HG03025 (cell line): ENCODE measurements at regions not wholly inside any gene's neighbourhood (a gene's known extent, or its start where the extent isn't known, plus 50 kb on each side); places are given as distances from the start of the nearest gene placed in this dataset.

Experiments
- ATAC-seq: cut with Tn5 transposase; IDR thresholded peaks from one replicate; pipeline ENCODE4 v1.9.1; 2021; ENCODE audit warnings: mild to moderate bottlenecking, moderate library complexity; ENCODE audit not compliant: unreplicated experiment, low FRiP score

DNA sequence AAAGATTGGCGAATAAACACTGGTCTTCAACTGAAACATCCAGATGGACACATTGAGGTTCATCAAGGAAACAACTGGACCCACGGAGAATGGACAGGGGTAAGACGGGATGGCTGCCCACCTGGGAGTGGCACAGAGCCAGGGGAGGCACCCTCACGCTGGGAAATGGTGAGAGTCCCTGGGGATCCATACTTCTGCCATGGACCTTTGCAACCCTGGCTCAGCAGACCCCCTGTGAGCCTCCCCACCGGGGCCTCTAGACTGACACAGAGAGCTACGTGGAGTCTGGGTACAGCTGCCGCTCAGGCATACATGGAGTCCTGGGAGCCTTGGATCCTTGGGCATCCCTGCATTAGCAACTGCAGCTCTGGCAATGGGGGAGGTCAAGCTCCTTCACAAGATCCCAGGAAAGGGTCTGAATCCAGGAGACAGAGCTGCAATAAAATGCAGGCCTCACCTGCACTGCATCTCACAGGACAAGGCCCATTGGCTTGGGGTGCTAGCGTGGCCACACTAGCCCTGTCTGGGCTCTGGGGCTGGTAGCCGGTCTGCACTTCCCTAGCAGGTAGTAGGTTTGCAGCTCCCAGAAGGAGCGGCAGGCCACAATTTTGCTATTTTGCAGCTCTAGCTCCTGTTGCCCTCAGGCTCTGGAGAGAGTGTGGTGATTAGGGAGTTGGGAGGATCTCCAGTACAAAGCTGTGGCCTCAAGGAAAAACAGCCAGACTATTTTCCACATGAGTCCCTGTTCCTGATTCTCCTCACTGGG, 496.4 kb upstream of the LRRC4C start:
- ATAC-seq, result no peak

- ATAC-seq, result no peak
Measured at GRCh38 chr11:41963406-41963805, 504.0 kb upstream of the LRRC4C start.

DNA sequence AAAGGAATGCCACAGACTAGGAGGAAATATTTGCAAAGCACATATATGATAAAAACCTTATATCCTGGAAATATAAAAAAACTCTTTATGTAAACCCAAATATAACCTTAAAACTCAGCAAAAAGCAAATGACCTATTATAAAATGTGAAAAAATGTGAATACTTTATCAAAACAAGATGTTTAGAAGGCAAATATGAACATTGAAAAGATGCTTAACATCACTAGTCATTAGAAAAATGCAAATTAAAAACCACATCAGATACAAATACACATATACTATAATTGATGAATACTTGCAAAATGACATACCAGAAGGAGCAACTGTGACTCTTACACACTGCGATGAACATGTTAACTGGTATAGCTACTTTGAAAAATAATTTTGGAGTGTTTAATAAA, 511.2 kb upstream of the LRRC4C start:
- no peak for ATAC-seq

- ATAC-seq, result no peak
Measured at GRCh38 chr11:41971592-41971991, 512.1 kb upstream of the LRRC4C start.

DNA sequence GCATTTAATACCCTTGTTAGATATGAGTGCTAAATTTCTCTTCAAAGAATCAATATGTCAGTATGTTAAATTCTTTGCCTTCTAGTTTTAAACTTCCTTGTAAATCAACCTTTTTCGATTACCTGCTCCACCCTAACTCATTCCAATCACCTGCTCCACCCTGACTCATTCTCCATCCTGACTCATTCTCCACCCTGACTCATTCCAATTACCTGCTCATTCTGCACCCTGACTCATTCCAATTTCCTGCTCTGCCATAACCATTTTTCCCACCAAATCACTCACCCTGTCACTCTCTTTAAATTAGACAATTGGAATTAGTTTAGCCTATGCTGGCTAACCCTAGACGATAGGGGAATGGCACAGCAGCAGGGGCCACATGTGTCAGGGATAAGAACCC, 519.5 kb upstream of the LRRC4C start:
- no peak for ATAC-seq

DNA sequence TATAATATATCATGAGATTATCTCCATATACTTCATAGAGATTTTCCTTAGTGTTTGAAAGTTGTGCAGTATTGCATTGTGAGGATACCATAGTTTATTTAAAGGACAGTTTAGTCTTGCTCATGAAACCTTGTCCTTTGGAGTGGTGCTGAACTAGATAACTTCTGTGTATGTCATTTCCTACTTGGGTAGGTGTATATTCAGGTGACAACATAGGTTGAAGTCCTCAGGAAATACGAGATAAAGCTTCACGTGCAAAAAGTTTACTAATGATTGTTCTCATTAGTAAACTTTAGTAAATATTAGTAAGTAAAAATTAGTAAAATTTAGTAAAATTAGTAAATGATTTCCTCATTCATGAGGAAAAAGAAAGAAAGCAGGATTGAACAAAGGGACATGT, 521.3 kb upstream of the LRRC4C start:
- no peak for ATAC-seq

DNA sequence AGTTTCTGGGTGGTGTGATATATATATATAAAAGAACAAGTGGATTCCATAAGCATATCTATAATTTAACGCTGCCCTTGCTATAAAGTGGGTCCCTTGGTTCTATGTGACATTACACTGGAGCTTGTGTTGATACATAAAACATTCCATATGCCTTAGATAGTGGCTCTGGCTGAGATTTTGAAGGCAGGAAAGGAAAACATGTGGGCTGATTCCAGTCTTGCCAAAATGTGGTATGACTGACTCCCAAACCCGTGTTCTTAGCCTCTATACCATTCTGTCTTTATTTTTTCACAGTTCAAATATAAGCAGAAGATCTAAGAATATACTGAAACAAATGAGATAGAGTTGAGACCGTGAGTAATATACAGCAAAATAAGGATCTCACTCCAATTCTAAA, 522.8 kb upstream of the LRRC4C start:
- no peak for ATAC-seq

- no peak for ATAC-seq
Measured at GRCh38 chr11:41982975-41983374, 523.5 kb upstream of the LRRC4C start.

GRCh38 chr11:41983475-41983874, 524.0 kb upstream of the LRRC4C start:
- no peak for ATAC-seq

DNA sequence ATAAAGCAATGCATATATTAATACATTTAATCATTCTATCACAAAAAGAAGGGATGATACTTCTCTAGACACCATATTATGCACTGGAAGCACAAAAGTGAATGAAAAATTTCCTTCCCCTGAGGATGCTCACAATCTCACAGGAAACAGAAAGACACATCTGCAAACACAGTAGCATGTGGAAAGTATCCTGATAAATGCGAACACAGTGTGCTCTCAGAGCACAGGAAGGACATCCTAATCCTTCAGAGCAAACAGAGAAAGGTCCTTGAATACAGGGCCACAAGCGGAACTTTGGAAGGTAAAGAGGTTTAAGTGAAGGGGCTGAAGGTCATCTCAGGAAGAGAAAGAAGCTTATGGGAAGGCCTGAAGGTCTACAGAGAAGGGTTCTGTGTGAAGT, 524.6 kb upstream of the LRRC4C start:
- ATAC-seq, result no peak

DNA sequence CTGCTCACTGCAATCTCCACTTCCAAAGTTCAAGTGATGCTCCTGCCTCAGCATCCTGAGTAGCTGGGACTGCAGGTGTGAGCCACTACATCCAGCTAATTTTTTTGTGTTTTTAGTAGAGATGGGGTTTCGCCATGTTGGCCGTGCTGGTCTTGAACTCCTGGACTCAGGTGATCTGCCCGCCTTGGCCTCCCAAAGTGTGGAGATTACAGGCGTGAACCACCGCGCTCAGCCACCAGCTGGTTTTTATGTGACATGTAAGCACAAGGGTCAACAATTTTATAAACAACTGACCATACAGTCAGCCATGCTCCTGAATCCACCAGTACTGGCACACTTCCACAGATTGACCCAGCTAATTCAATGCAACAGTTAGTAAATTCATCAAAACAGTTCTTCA, 526.3 kb upstream of the LRRC4C start:
- no peak for ATAC-seq

GRCh38 chr11:41988951-41989572, 529.6 kb upstream of the LRRC4C start:
- ATAC-seq, result no peak

DNA sequence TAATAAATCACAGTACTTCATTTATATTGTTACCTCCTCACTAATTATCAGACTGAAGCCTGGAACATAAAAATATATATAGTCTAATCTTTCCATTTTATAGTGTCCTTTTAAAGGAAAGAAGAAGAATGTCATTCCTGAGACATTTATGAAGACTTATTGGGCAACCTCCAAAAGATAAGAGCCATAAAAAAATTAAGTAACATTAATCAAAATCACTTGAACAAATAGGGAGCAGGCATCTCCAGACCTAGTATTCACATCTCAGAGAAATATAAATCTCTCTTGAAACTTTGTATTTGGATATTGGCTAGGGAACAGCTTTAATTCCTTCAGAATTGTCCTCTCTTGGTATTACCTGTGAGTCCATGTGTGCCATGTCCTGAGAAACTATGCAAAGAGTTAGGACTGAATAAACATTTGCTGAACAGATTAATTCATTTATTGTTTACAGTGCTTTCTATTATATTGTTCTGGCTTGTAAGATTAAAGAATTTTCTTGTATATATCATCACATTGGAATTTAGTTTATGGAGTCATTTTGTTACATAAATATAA, 530.5 kb upstream of the LRRC4C start:
- no peak for ATAC-seq

GRCh38 chr11:41996533-41996932, 537.1 kb upstream of the LRRC4C start:
- no peak for ATAC-seq

GRCh38 chr11:41997844-41998401, 538.5 kb upstream of the LRRC4C start:
- no peak for ATAC-seq

- no peak for ATAC-seq
Measured at GRCh38 chr11:41999066-41999465, 539.6 kb upstream of the LRRC4C start.

DNA sequence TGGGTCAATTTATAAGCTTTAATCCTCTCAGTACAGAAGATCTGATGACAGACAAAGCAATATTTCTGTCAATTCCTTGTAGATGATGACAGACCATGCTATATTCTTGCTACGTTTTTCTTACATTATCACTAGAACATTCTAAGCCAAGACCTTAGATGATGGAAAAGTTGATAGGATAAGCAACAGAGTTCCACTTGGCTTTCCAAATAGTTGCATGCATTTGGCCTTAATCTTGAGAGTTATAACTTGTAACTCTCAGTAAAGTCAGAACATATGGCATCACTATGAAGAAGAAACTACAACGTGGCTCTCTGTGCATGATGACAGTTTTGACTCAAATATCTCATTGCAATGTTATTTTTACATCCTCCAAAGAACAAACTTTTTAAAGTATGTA, 544.3 kb upstream of the LRRC4C start:
- ATAC-seq, result no peak

- ATAC-seq, result no peak
Measured at GRCh38 chr11:42006766-42007165, 547.3 kb upstream of the LRRC4C start.

- no peak for ATAC-seq
Measured at GRCh38 chr11:42012271-42012670, 552.8 kb upstream of the LRRC4C start.

DNA sequence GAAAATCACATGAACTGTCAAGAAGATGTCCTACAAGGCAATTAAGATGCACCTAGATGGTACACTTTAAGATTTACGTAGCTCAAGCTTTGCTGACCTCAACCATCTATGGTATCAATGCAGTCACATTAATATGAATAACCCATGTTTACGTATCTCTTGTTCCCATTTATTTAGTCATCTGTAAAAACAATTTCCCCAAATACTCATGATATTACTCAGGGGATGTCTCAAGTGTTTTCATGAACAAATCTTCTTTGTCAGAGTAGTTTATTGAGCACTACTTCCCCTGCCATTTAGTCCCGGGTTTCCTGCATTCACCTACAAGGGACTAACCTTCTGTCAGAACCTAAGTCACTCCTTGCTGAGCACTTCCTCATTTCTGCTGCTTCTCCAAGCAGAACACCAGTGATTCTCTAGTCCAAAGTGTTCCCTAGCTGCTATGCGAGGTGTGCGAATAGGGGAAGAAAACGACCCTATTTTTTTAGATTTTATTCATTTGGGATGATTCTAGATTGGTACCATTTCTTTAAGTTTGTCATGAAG, 554.3 kb upstream of the LRRC4C start:
- no peak for ATAC-seq

DNA sequence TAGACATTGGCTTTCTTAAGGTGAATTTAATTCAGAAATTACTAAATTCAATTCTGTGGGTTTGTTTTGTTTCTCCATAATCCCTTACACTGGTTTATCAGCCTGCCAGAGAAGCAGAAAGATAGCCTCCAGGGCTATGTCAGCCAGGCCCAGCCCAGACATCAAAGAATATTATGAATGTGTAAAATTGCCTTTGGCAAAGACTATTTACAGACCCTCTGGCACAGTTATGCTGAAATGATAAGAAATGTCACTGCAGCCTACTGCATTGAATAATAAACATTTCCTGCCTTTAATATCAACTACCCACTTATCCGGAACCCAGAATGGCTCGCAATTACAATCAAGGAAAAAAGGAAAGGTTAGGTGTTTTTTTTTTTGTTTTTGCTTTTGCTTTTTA, 562.5 kb upstream of the LRRC4C start:
- ATAC-seq, result no peak
